ENCODE measurements at regions not wholly inside any gene's neighbourhood (a gene's known extent, or its start where the extent isn't known, plus 50 kb on each side); places are given as distances from the start of the nearest gene placed in this dataset.

- no peak overlapping the region for H3K9ac ChIP-seq (ENCODE audit: low read length)
Observed at GRCh38 chrX:102837847-102838246, 99.2 kb upstream of the RAB40AL start.

DNA sequence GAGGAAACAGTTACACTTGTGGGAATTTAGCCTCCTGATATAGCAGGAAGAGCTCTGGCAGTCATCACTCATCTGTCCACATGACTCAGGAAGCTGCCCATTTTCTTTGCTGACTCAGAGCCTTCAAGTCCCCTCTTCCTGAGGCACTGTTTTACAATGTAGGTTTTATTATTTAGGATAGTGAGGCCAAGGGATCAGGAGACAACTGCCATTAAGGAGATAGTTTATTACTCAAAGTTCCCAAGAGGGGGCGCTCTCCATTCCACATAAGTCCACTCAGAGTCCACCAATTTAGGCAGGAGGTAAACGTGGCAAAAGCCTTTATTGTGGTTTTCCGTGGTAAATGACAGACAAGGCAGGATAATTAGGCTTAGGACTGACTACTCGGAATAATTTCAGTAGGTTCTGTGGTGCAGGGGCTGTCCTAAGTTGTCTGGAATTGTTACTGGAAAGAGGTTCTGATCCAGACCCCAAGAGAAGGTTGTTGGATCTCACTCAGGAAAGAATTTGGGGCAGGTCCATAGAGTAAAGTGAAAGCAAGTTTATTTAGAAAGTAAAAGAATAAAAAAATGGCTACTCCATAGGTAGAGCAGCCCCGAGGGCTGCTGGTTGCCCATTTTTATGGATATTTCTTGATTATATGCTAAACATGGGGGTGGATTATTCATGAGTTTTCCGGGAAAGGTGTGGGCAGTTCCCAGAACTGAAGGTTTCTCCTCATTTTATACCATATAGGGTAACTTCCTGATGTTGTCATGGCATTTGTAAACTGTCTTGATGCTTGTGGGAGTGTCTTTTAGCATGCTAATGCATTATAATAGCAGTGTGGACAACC, 96.0 kb upstream of the RAB40AL start:
- Histone ChIP-seq H2AFZ (ENCODE audit: low read length) (no peak overlapping the region), H4K20me1 (ENCODE audit: insufficient read depth, low read length) (no peaks in the 10 kb centered on the region), H3K9me3 (replicated peaks; ENCODE audit: insufficient read depth, low read length) (no peaks in the 10 kb centered on the region), H3K4me2 (ENCODE audit: low read depth, low read length) (no peak overlapping the region), H3K9me2 (replicated peaks; ENCODE audit: insufficient read depth, low read length) (no peaks in the 10 kb centered on the region), H3F3A (ENCODE audit: insufficient read depth, low read length) (no peaks in the 10 kb centered on the region), H3K27ac (ENCODE audit: low read length) (no peak overlapping the region), H3K36me3 (replicated peaks; ENCODE audit: insufficient read depth, low read length) (no peaks in the 10 kb centered on the region; the same call in 1 of the 2 replicates), H3K79me2 (ENCODE audit: low read length) (no peaks in the 10 kb centered on the region), H3K9ac (ENCODE audit: low read length) (no peak overlapping the region), H3K27me3 (replicated peaks; ENCODE audit: insufficient read depth, low read length) (no peaks in the 10 kb centered on the region), H3K4me1 (ENCODE audit: low read length) (no peaks in the 10 kb centered on the region), H3K4me3 (ENCODE audit: low read length) (no peak overlapping the region)
- DNase-seq: no peak
- no peak for TF ChIP-seq EZH2phosphoT487 (IDR thresholded peaks at IDR 0.05; ENCODE audit: low read length)
- TF ChIP-seq, protein P1, sequence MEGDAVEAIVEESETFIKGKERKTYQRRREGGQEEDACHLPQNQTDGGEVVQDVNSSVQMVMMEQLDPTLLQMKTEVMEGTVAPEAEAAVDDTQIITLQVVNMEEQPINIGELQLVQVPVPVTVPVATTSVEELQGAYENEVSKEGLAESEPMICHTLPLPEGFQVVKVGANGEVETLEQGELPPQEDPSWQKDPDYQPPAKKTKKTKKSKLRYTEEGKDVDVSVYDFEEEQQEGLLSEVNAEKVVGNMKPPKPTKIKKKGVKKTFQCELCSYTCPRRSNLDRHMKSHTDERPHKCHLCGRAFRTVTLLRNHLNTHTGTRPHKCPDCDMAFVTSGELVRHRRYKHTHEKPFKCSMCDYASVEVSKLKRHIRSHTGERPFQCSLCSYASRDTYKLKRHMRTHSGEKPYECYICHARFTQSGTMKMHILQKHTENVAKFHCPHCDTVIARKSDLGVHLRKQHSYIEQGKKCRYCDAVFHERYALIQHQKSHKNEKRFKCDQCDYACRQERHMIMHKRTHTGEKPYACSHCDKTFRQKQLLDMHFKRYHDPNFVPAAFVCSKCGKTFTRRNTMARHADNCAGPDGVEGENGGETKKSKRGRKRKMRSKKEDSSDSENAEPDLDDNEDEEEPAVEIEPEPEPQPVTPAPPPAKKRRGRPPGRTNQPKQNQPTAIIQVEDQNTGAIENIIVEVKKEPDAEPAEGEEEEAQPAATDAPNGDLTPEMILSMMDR (IDR thresholded peaks at IDR 0.05; ENCODE audit: low read length): peak; percentile 38

More at GRCh38 chrX:102837847-102838246, 99.2 kb upstream of the RAB40AL start:
- DNase-seq: no peak
- no peak for TF ChIP-seq EZH2phosphoT487 (IDR thresholded peaks at IDR 0.05; ENCODE audit: low read length)
- TF ChIP-seq EZH2 (optimal IDR thresholded peaks at IDR 0.05; ENCODE audit: low read depth, low read length): no peak
- TF ChIP-seq, protein P1 (IDR thresholded peaks at IDR 0.05; ENCODE audit: low read length): no peak
- no peak overlapping the region for H3K27ac ChIP-seq (ENCODE audit: low read length)
- no peaks in the 10 kb centered on the region for H3K79me2 ChIP-seq (ENCODE audit: low read length)
- H3K9me3 ChIP-seq (replicated peaks; ENCODE audit: insufficient read depth, low read length): no peaks in the 10 kb centered on the region
- no peak overlapping the region for H2AFZ ChIP-seq (ENCODE audit: low read length)
- no peaks in the 10 kb centered on the region for H3K4me1 ChIP-seq (ENCODE audit: low read length)
- no peaks in the 10 kb centered on the region for H3F3A ChIP-seq (ENCODE audit: insufficient read depth, low read length)
- H3K36me3 ChIP-seq (replicated peaks; ENCODE audit: insufficient read depth, low read length): no peaks in the 10 kb centered on the region; the same call in 1 of the 2 replicates
- H3K4me3 ChIP-seq (ENCODE audit: low read length): no peak overlapping the region
- H3K27me3 ChIP-seq (replicated peaks; ENCODE audit: insufficient read depth, low read length): no peaks in the 10 kb centered on the region
- no peaks in the 10 kb centered on the region for H3K9me2 ChIP-seq (replicated peaks; ENCODE audit: insufficient read depth, low read length)
- H4K20me1 ChIP-seq (ENCODE audit: insufficient read depth, low read length): no peaks in the 10 kb centered on the region
- no peak overlapping the region for H3K4me2 ChIP-seq (ENCODE audit: low read depth, low read length)

DNA sequence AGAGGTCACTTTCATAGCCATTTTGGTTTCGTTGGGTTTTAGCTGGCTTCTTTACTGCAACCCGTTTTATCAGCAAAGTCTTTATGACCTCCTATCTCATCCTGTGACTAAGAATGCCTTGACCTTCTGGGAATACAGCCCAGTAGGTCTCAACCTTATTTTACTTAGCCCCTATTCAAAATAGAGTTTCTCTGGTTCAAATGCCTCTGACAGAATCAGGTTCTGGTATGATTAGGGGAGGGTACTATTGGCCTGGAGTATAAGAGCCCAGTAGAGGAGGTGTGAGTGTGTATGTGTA, 95.4 kb upstream of the RAB40AL start:
- Histone ChIP-seq H3K79me2 (ENCODE audit: low read length) (no peaks in the 10 kb centered on the region), H3K9ac (ENCODE audit: low read length) (no peak overlapping the region), H3K27ac (ENCODE audit: low read length) (no peak overlapping the region), H3K4me3 (ENCODE audit: low read length) (no peak overlapping the region), H4K20me1 (ENCODE audit: insufficient read depth, low read length) (no peaks in the 10 kb centered on the region), H3K27me3 (replicated peaks; ENCODE audit: insufficient read depth, low read length) (no peaks in the 10 kb centered on the region), H3F3A (ENCODE audit: insufficient read depth, low read length) (no peaks in the 10 kb centered on the region), H3K9me3 (replicated peaks; ENCODE audit: insufficient read depth, low read length) (no peaks in the 10 kb centered on the region), H3K4me2 (ENCODE audit: low read depth, low read length) (no peak overlapping the region), H3K9me2 (replicated peaks; ENCODE audit: insufficient read depth, low read length) (no peaks in the 10 kb centered on the region), H3K36me3 (replicated peaks; ENCODE audit: insufficient read depth, low read length) (no peaks in the 10 kb centered on the region; the same call in 1 of the 2 replicates), H3K4me1 (ENCODE audit: low read length) (no peaks in the 10 kb centered on the region), H2AFZ (ENCODE audit: low read length) (no peak overlapping the region)
- DNase-seq: no peak
- TF ChIP-seq EZH2phosphoT487 (IDR thresholded peaks at IDR 0.05; ENCODE audit: low read length) (no peak), EZH2 (optimal IDR thresholded peaks at IDR 0.05; ENCODE audit: low read depth, low read length) (no peak)
- TF ChIP-seq, protein P1 (IDR thresholded peaks at IDR 0.05; ENCODE audit: low read length): no peak

Data from MM.1S (cell line).